ENCODE measurements at regions not wholly inside any gene's neighbourhood (a gene's known extent, or its start where the extent isn't known, plus 50 kb on each side); places are given as distances from the start of the nearest gene placed in this dataset.

GRCh38 chr20:8967641-8968245, 101.1 kb upstream of the PLCB4 start:
- H3K36me3 ChIP-seq (ENCODE audit: insufficient read depth, low read length, poor library complexity, severe bottlenecking), result no peaks in the 10 kb centered on the region
- no peaks in the 10 kb centered on the region for H3K9me3 ChIP-seq (ENCODE audit: low read depth, low read length, poor library complexity, severe bottlenecking)
- H3K27ac ChIP-seq (ENCODE audit: low read depth, low read length, poor library complexity, severe bottlenecking), result no peak overlapping the region
- ChIA-PET CTCF (no interaction called here), POLR2A (ENCODE audit: low non-redundant PET) (no interaction called here)
- TF ChIP-seq, protein P1, sequence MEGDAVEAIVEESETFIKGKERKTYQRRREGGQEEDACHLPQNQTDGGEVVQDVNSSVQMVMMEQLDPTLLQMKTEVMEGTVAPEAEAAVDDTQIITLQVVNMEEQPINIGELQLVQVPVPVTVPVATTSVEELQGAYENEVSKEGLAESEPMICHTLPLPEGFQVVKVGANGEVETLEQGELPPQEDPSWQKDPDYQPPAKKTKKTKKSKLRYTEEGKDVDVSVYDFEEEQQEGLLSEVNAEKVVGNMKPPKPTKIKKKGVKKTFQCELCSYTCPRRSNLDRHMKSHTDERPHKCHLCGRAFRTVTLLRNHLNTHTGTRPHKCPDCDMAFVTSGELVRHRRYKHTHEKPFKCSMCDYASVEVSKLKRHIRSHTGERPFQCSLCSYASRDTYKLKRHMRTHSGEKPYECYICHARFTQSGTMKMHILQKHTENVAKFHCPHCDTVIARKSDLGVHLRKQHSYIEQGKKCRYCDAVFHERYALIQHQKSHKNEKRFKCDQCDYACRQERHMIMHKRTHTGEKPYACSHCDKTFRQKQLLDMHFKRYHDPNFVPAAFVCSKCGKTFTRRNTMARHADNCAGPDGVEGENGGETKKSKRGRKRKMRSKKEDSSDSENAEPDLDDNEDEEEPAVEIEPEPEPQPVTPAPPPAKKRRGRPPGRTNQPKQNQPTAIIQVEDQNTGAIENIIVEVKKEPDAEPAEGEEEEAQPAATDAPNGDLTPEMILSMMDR (conservative IDR thresholded peaks at IDR 0.05; ENCODE audit: low read depth, low read length), result no peak
- TF ChIP-seq EZH2 (IDR thresholded peaks at IDR 0.05; ENCODE audit: borderline replicate concordance, low read depth, low read length, poor library complexity, severe bottlenecking), result no peak
- intact Hi-C loops (cut with micrococcal nuclease; ENCODE audit: unreplicated experiment), result no loop called here
- no peak overlapping the region for H3K4me3 ChIP-seq (ENCODE audit: low read depth, low read length, poor library complexity, severe bottlenecking)
- DNase-seq (ENCODE audit: low spot score), result no peak
- no TSS peak for BruUV-seq (replicated peaks)
- H3K4me1 ChIP-seq (ENCODE audit: insufficient read depth, low read length, poor library complexity, severe bottlenecking), result no peaks in the 10 kb centered on the region
- no peaks in the 10 kb centered on the region for H3K27me3 ChIP-seq (replicated peaks; ENCODE audit: insufficient read depth, low read depth, low read length, poor library complexity)

DNA sequence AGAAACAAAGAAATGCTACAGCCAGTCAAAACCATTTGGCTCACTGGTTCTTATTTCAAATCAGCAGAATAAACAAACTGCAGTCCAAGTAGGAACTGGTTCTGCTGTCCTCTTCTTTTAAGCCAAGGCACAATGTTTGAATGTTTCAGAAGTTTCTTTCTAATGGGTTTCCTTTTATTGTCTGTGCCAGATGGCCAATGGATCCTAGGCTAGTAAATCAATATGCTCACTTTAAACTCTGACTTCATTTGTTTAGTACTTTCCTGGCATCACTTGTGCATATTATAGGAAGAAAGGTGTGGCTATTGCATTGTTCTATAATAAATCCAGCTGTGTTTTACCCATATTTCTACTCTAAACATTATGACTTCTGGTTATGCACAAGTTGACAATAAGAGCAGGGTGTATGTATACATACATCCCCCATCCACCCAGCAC, 99.7 kb upstream of the PLCB4 start:
- ChIA-PET CTCF (no interaction called here), POLR2A (ENCODE audit: low non-redundant PET) (no interaction called here)
- no peak overlapping the region for H3K4me3 ChIP-seq (ENCODE audit: low read depth, low read length, poor library complexity, severe bottlenecking)
- no TSS peak for BruUV-seq (replicated peaks)
- no peak overlapping the region for H3K27ac ChIP-seq (ENCODE audit: low read depth, low read length, poor library complexity, severe bottlenecking)
- no peaks in the 10 kb centered on the region for H3K4me1 ChIP-seq (ENCODE audit: insufficient read depth, low read length, poor library complexity, severe bottlenecking)
- H3K9me3 ChIP-seq (ENCODE audit: low read depth, low read length, poor library complexity, severe bottlenecking), result no peaks in the 10 kb centered on the region
- intact Hi-C loops (cut with micrococcal nuclease; ENCODE audit: unreplicated experiment), result no loop called here
- TF ChIP-seq, protein P1 (conservative IDR thresholded peaks at IDR 0.05; ENCODE audit: low read depth, low read length), result no peak
- TF ChIP-seq EZH2 (IDR thresholded peaks at IDR 0.05; ENCODE audit: borderline replicate concordance, low read depth, low read length, poor library complexity, severe bottlenecking), result no peak
- no peaks in the 10 kb centered on the region for H3K27me3 ChIP-seq (replicated peaks; ENCODE audit: insufficient read depth, low read depth, low read length, poor library complexity)
- H3K36me3 ChIP-seq (ENCODE audit: insufficient read depth, low read length, poor library complexity, severe bottlenecking), result no peaks in the 10 kb centered on the region
- DNase-seq (ENCODE audit: low spot score), result no peak

DNA sequence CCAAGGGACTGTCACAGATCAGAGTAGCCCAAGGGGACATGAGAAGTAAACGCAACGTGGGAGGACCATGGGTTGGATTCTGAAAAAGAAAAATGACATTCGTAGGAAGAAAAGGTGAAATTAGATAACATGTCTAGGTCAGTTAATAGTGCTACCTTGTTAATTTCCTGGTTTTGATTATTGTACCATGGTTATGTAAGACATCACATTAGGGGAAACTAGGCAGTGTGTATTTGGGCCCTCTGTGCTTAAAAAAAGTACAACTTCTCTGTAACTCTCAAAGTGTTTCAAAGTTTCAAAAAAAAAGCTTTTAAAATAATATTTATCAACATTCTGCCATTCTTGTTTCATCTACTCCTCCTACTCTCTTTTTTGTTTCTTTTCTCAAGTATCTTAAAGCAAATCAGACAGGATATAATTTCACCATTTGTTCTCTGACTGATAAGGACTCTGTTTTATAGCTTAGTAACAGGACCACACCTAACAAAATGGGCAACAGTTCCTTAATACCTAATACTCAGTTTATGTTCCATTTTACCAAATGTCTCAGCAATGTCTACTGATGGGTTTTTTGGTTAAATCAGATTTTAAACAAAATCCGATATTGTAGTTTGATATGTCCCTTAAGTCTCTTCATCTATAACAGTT, 97.1 kb upstream of the PLCB4 start:
- CTCF ChIA-PET, result no interaction called here

More for the DNA sequence above, 97.1 kb upstream of the PLCB4 start:
- H3K4me1 ChIP-seq (ENCODE audit: insufficient read depth, low read length, poor library complexity, severe bottlenecking), result no peaks in the 10 kb centered on the region
- POLR2A ChIA-PET (ENCODE audit: low non-redundant PET), result no interaction called here
- no peak overlapping the region for H3K4me3 ChIP-seq (ENCODE audit: low read depth, low read length, poor library complexity, severe bottlenecking)
- no TSS peak for BruUV-seq (replicated peaks)
- H3K27ac ChIP-seq (ENCODE audit: low read depth, low read length, poor library complexity, severe bottlenecking), result no peak overlapping the region
- no peaks in the 10 kb centered on the region for H3K9me3 ChIP-seq (ENCODE audit: low read depth, low read length, poor library complexity, severe bottlenecking)
- intact Hi-C loops (cut with micrococcal nuclease; ENCODE audit: unreplicated experiment), result no loop called here
- TF ChIP-seq EZH2 (IDR thresholded peaks at IDR 0.05; ENCODE audit: borderline replicate concordance, low read depth, low read length, poor library complexity, severe bottlenecking), result no peak
- TF ChIP-seq, protein P1 (conservative IDR thresholded peaks at IDR 0.05; ENCODE audit: low read depth, low read length), result no peak
- DNase-seq (ENCODE audit: low spot score), result no peak
- no peaks in the 10 kb centered on the region for H3K36me3 ChIP-seq (ENCODE audit: insufficient read depth, low read length, poor library complexity, severe bottlenecking)
- no peaks in the 10 kb centered on the region for H3K27me3 ChIP-seq (replicated peaks; ENCODE audit: insufficient read depth, low read depth, low read length, poor library complexity)
